Stimulated activated CD4-positive, alpha-beta T cell treated with anti-CD3 and anti-CD28 coated beads, Interleukin-15, amount 100 ng/mL, for 48 hours (primary cell): ENCODE measurements at regions not wholly inside any gene's neighbourhood (a gene's known extent, or its start where the extent isn't known, plus 50 kb on each side); places are given as distances from the start of the nearest gene placed in this dataset.
"Not testable (repeated sequence)": the region's sequence is repeated elsewhere in the genome, so short reads cannot be mapped to it uniquely, and the experiment has no call there.

ENCODE experiments used
- DNase-seq, 2 donors: peaks; one replicate each; pipeline ENCODE4 v3.0.0-alpha.2; 2020; ENCODE audit warnings: low read depth in 2 of 2

DNA sequence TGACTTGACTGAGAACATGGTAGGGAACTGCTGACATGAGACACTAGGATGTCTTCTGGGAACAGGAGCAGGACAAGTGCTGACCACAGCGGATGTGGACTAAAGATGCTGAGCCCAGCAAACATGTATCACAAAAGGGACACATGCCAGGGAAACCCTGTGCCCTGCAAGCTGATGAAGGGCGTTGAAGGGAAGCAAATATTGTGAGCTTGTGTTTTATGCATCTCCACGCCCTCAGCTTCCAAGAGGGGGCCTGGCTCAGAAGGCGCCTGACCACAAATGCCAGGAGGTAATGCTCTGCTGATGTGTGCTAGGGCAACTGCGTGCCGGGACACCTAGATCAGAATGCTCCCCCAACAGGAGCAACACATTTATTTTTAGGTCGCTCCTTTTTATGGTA lies 207.3 kb downstream of the CXCL12 start:
- DNase-seq: no peak

DNA sequence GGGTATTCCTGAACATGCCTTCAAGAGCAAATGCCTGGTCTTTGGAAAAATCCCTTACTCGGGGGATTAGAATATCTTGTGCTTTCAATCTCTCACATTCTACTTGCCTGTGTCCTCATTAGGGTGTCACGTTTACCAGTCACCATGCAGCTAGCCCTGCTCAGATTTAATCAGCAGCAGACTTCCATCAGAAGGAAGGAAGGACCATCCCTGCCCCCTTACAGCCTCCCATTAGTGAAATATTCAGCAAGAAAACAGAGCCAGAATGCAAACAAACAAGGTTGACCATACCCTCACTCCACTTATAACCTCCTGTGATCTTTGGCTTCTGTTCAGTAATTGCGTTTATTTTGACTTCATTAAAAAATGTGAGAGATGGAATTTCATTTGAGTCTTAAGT lies 208.6 kb downstream of the CXCL12 start:
- DNase-seq: no peak

- no peak for DNase-seq
These were observed 211.3 kb downstream of the CXCL12 start for GRCh38 chr10:44173608-44173894.

- no peak for DNase-seq
These were observed 211.9 kb downstream of the CXCL12 start for GRCh38 chr10:44172883-44173607.

DNA sequence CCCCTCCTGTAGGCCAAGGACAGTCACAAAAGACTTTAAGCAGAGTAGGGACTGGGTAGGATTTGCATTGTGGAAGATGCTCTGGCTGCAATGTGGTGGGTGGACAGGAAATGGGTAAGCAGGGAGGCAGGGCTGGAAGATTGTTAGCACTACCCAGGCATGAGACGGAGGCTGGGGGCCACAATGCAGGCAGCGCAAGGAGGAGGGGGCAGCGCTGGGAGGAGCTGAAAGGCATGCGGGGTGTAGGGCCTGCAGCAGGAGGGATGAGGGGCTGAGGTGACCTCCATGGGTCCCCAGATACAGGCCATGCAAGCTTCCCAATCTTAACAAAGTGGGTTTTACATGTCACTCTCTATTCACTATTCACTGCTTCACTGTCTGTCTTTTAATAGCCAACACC lies 213.1 kb downstream of the CXCL12 start:
- DNase-seq: no peak

DNA sequence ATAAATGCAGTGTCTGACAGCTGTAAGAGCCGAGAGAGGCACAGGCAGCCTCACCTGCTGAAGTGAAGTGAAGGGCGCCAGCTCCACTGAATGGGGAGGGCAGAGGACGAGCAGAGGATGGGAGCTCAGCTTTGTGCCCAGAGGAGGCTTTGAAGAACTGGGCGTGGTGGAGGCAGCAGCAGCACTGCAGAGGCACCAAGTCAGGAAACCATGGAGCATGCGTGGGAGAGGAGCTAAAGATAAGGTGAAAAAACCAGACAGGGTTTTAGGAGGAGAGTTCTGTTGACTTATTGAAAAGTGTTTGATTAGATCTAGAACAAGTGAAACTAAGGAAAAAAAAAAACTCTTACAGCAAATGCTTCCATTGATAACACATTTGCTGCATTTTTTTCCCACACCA lies 216.4 kb downstream of the CXCL12 start:
- no peak for DNase-seq

GRCh38 chr10:44167752-44168151 lies 217.1 kb downstream of the CXCL12 start:
- DNase-seq: no peak

- no peak for DNase-seq
These were observed 218.5 kb downstream of the CXCL12 start for GRCh38 chr10:44166441-44166840.

GRCh38 chr10:44164251-44164956 lies 220.5 kb downstream of the CXCL12 start:
- DNase-seq: no peak

GRCh38 chr10:44161184-44161583 lies 223.7 kb downstream of the CXCL12 start:
- DNase-seq: no peak

- DNase-seq: no peak
These were observed 227.3 kb downstream of the CXCL12 start for GRCh38 chr10:44157574-44157973.

GRCh38 chr10:44154956-44155355 lies 229.9 kb downstream of the CXCL12 start:
- no peak for DNase-seq

GRCh38 chr10:44153918-44154670 lies 230.8 kb downstream of the CXCL12 start:
- no peak for DNase-seq

GRCh38 chr10:44143556-44143955 lies 241.3 kb downstream of the CXCL12 start:
- no peak for DNase-seq

- DNase-seq: no peak
These were observed 252.3 kb downstream of the CXCL12 start for GRCh38 chr10:44132361-44133289.

DNA sequence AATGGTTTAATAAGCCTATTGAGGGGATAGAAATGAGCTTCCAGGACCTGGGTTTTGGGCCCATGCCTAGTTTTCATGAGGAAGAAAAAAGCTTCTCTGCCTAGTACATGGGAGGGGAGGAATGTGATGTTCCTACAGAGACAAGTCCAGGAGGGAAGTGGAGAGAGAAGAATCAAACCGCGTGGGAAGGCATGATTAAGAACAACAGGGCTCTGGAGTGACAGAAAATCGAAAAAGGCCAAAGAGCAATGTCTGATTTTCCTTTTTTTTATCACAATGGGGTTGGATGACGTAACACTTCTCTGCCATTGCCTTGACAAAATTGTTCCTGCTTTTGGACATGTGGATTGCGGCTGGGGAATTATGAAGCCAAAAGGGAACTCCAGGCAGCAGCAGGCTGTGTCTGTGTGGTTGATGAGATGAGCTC lies 258.6 kb downstream of the CXCL12 start:
- DNase-seq: no peak

GRCh38 chr10:44125879-44126278 lies 259.0 kb downstream of the CXCL12 start:
- DNase-seq: no peak

GRCh38 chr10:44118500-44118899 lies 266.4 kb downstream of the CXCL12 start:
- DNase-seq: no peak

GRCh38 chr10:44116474-44116873 lies 268.4 kb downstream of the CXCL12 start:
- no peak for DNase-seq

DNA sequence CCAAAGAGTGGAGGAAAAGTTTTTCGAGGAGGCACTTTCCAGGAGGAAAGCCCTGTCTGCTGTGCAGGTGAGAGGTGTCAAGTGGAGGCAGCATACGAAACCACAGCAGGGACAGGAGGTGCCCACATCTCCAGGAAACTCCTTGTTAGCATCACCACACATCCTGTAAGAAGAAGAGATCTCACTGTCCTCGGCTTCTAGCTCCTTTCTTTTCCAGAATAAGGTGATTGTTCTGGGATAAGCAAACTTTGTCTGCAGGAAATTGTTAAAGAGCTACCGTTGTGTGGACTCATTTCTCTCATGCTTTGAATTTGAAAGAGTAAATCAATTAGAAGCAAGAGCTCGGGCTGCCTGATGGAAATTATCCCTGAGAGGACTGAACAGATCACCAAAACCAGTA lies 269.4 kb downstream of the CXCL12 start:
- DNase-seq: no peak

- DNase-seq: no peak
These were observed 270.5 kb downstream of the CXCL12 start for GRCh38 chr10:44114441-44114840.

DNA sequence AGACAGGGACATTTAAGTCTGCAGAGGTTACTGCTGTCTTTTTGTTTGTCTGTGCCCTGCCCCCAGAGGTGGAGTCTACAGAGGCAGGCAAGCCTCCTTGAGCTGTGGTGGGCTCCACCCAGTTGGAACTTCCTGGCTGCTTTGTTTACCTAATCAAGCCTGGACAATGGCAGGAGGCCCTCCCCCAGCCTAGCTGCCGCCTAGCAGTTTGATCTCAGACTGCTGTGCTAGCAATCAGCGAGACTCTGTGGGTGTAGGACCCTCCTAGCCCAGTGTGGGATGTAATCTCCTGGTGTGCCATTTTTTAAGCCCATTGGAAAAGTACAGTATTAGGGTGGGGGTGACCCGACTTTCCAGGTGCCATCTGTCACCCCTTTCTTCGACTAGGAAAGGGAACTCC lies 272.6 kb downstream of the CXCL12 start:
- not testable (repeated sequence) for DNase-seq
